Stromal cell of bone marrow (primary cell): ENCODE measurements at regions not wholly inside any gene's neighbourhood (a gene's known extent, or its start where the extent isn't known, plus 50 kb on each side); places are given as distances from the start of the nearest gene placed in this dataset.

ENCODE experiments used
- DNase-seq: peaks from one replicate; pipeline ENCODE4 v3.0.0-alpha.2; 2012; ENCODE audit warnings: low read depth

DNA sequence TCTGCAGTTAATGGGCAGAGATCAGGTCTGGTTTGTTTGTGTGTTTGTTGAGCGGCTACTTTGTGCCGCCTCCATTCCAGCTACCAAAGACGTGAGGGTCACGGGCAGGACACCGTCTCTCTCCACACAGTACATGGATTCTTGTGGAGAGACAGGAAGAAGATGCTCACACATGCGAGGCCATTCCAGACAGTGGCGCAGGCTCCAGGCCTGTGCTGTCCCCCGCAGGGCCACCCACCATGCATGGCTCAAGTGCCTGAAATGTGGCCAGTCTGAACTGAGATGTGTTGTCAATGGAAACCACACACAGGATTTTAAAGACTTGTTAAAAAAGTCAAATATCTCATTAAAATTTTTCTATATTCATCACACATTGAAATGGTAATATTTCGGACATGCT, 848.3 kb downstream of the TBC1D22A start:
- no peak for DNase-seq

DNA sequence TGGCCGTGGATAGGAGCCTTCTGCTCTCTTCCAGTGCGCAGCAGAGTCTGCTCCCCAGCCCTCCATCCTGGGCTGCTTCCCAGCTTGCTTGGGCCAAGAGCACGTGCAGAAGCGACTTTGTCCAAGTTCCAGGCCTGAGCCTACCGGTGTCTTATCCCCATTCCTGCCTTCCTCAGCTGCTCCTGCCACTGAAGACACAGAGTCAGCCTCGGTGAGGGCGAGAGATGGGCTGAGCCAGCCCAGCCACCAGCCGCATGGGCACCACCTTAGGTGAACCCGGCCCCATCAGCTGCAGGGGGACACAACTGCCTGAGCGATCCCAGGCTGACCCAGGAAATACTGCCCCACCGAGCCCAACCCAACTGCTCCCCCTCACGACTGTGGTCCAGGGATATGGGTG, 847.8 kb downstream of the TBC1D22A start:
- DNase-seq: no peak

DNA sequence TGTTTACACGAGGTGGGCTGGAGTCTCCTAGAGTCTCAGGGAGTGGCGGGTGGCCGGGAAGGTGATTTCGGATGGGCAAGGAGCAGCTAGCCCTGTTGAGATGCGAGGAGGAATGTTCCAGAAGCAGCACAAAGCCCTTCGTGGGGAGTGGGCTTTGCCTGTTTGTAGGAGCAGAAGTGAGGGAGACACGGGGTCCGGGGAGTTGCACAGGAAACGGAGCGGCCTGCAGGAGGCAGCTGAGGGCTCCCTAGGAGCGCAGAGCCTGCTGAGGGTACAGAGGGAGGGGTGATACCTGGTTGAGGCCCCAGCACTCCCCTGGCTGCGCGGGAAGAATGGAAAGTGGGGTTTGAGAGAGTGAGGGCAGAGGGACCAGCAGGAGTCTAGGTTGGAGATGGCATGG, 847.2 kb downstream of the TBC1D22A start:
- DNase-seq: no peak

DNA sequence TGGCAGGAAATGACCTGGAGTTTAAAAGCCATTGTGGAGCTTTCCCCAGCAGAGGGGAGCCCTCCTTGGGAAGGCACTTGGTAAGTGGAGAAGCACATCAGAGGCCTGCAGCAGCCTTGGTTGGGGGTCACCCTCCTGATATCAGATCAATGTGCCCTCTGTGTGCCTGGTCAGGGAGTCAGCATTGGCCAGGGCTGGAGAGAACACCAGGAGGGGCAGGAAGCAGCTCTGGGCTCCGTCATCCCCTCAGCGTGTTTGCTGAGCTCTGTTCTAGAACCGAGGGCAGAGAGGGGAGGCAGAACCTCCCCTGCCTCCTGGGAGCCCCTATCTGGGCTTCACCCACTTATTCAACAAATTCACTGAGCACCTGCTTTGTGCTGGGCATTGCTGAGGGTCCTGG, 846.0 kb downstream of the TBC1D22A start:
- DNase-seq: no peak

GRCh38 chr22:47607486-47607885, 845.0 kb downstream of the TBC1D22A start:
- DNase-seq: no peak

- no peak for DNase-seq
Observed at GRCh38 chr22:47606426-47606825, 844.0 kb downstream of the TBC1D22A start.

DNA sequence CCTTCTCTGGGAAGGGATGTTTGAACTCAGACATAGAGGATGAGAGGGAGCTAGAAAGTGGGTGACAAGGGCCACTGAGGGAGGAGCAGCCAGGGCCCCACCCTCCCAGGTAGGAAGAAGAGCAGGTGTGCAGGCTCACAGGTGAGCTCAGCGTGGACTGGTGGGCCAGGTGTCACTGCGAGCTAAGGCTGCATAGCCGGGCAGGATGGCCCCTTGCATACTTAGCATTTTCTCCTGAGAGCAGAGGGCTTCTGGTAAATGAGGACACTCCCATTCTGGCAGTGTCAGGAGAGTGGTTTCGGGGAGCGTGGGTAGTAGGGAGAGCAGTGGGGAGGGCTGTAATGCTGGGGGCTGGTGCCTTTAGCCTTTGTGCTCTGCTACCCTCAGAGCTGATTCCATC, 843.4 kb downstream of the TBC1D22A start:
- no peak for DNase-seq

DNA sequence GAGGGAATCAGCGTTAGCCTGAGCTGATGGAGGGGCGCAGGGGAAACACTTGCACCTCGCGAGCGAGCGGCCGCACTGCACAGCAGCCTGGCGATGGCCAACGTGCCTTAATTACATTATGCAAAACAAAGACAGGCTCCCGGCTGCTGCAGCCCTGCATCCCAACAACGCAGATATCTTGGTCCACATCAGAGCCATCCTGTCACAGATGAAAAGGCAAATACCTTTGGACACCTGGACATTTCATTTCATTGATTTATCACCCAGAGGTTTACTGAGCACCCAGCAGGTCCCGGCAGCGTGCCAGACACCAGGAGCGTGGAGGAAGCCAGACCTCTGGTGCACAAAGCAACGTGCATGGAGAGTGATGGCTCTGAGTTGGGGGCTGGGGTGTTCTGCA, 843.0 kb downstream of the TBC1D22A start:
- DNase-seq: no peak

- no peak for DNase-seq
Observed at GRCh38 chr22:47604563-47604962, 842.1 kb downstream of the TBC1D22A start.

DNA sequence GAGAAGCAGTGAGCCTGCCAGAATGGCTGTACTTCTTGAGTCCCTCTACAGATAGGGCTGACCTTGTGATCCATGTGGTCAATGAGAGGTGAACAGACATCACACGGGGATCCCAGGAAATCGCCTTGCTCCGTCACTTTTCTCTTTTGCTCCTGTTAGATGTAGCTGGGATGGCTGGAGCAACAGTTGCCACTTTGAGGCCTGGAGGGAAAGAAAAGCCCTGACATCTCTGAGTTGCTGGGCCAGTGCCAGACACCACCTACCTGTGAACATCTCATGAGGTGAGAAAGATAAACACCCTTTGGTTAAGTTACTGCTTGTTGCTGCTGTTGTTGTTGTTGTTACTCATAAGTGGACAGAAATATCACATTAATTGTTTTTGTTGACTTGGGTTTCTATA, 840.3 kb downstream of the TBC1D22A start:
- DNase-seq: no peak

GRCh38 chr22:47601666-47602065, 839.2 kb downstream of the TBC1D22A start:
- no peak for DNase-seq

GRCh38 chr22:47600791-47601625, 838.6 kb downstream of the TBC1D22A start:
- no peak for DNase-seq

- DNase-seq: no peak
Observed at GRCh38 chr22:47600281-47600680, 837.8 kb downstream of the TBC1D22A start.

DNA sequence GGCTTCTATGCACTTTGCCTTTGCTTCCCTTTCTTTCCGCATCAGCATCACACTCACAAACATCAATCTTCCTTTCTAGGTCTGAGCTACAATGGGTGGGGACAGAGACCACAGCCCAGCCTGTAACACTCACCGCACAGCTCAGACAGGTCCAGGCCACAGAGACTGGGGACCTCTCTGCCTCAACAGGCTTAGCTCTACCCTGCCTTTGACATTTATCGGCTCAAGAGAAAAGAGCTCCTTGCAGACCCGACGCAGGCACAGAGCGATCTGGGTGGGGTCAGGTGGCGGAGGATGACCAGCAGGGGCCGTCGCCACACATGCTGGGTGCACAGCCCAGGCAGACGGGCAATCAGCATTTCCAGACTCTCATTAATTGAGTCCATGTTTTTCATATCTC, 837.3 kb downstream of the TBC1D22A start:
- no peak for DNase-seq

- DNase-seq: no peak
Observed at GRCh38 chr22:47598864-47599263, 836.4 kb downstream of the TBC1D22A start.

DNA sequence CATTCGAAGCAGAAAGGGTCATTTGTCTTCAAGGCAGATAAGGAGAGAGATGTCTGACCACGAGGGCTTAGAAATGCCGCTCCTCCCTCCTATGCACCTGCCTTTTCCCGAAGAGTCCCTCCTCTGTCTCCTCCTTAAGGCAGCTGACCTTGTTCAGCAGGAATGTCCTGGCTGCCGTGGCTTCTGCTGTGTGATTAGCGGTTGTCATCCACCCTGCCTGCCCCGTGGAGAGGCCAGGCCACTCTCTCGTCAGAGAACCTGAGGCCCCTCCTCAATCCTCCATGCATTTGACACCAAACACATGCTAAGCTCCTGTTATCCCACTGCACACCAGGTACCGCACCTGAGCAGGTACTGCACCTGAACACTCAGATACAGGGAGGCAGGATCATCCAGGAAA, 834.6 kb downstream of the TBC1D22A start:
- DNase-seq: no peak

DNA sequence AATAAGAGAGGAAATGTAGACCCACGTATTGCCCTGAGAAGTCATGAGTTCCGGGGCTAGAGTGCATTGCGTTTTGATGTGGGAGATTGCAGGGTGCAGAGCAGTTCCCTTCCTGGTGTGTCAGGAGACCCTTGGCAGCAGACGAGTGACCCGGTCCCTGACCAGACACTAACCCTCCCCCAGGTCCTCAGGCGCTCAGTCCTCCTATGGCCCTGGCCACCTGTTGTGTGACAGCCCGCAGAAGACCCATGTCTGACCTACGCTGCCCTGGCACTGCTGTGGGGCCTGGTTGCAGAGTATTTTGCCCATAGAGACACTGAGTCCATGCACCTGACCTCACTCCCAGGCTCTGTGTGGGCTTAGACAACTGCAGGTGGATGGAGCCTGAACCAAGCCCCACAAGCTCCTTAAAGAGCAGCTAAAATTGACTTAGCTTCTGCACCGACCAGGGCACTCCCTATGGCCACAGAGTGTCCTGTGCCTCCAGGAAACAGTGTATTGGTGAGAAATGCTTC, 833.8 kb downstream of the TBC1D22A start:
- no peak for DNase-seq

- no peak for DNase-seq
Observed at GRCh38 chr22:47594836-47595521, 832.5 kb downstream of the TBC1D22A start.

- DNase-seq: no peak
Observed at GRCh38 chr22:47593911-47594311, 831.5 kb downstream of the TBC1D22A start.

- DNase-seq: no peak
Observed at GRCh38 chr22:47593291-47593690, 830.8 kb downstream of the TBC1D22A start.

GRCh38 chr22:47592791-47593190, 830.3 kb downstream of the TBC1D22A start:
- DNase-seq: no peak

GRCh38 chr22:47591709-47592108, 829.3 kb downstream of the TBC1D22A start:
- DNase-seq: no peak

- DNase-seq: no peak
Observed at GRCh38 chr22:47591016-47591415, 828.6 kb downstream of the TBC1D22A start.
